SK-N-SH (cell line): ENCODE measurements at regions not wholly inside any gene's neighbourhood (a gene's known extent, or its start where the extent isn't known, plus 50 kb on each side); places are given as distances from the start of the nearest gene placed in this dataset.

Source experiments
- CTCF ChIP-seq: fragments of 200-600 bp; sonication (generic); IDR thresholded peaks from 2 replicates; pipeline ENCODE4 v1.6.1; 2017; ENCODE audit warnings: antibody characterized with exemption, mild to moderate bottlenecking, moderate library complexity
- ELF1 ChIP-seq: IDR thresholded peaks from 2 replicates; pipeline ENCODE4 v1.4.0; 2012
- MAX ChIP-seq: IDR thresholded peaks from 2 replicates; pipeline ENCODE4 v1.4.0; 2012; ENCODE audit warnings: low read depth
- POLR2AphosphoS5 ChIP-seq: IDR thresholded peaks from 2 replicates; pipeline ENCODE4 v1.6.1; 2012; ENCODE audit warnings: low read depth, low read length
- REST ChIP-seq: IDR thresholded peaks from 2 replicates; pipeline ENCODE4 v1.6.1; 2012; ENCODE audit warnings: mild to moderate bottlenecking, low read depth, low read length, moderate library complexity
- SIN3A ChIP-seq: IDR thresholded peaks from 2 replicates; pipeline ENCODE4 v1.6.1; 2012; ENCODE audit warnings: low read depth, mild to moderate bottlenecking, low read length, moderate library complexity, borderline replicate concordance
- SMC3 ChIP-seq: IDR thresholded peaks from 2 replicates; pipeline ENCODE4 v1.6.1; 2012; ENCODE audit warnings: low read depth, low read length, improper control_type of control experiment
- TCF12 ChIP-seq: IDR thresholded peaks from 2 replicates; pipeline ENCODE4 v1.4.0; 2012
- USF1 ChIP-seq: IDR thresholded peaks from 2 replicates; pipeline ENCODE4 v1.4.0; 2012; ENCODE audit warnings: low read depth, borderline replicate concordance

GRCh38 chr10:9215121-9215520 lies 1160.6 kb downstream of the GATA3 start:
- TF ChIP-seq SIN3A (no peak), CTCF (no peak), ELF1 (no peak), USF1 (no peak), REST (no peak), MAX (no peak), SMC3 (no peak), POLR2AphosphoS5 (no peak), TCF12 (no peak)
